HG02571 (cell line): ENCODE measurements at regions not wholly inside any gene's neighbourhood (a gene's known extent, or its start where the extent isn't known, plus 50 kb on each side); places are given as distances from the start of the nearest gene placed in this dataset.

ENCODE experiments used
- ATAC-seq: cut with Tn5 transposase; IDR thresholded peaks from one replicate; pipeline ENCODE4 v1.9.1; 2021; ENCODE audit warnings: mild to moderate bottlenecking, moderate library complexity; ENCODE audit not compliant: unreplicated experiment

GRCh38 chr6:77979204-77979603 lies 326.4 kb downstream of the MEI4 start:
- ATAC-seq: no peak

DNA sequence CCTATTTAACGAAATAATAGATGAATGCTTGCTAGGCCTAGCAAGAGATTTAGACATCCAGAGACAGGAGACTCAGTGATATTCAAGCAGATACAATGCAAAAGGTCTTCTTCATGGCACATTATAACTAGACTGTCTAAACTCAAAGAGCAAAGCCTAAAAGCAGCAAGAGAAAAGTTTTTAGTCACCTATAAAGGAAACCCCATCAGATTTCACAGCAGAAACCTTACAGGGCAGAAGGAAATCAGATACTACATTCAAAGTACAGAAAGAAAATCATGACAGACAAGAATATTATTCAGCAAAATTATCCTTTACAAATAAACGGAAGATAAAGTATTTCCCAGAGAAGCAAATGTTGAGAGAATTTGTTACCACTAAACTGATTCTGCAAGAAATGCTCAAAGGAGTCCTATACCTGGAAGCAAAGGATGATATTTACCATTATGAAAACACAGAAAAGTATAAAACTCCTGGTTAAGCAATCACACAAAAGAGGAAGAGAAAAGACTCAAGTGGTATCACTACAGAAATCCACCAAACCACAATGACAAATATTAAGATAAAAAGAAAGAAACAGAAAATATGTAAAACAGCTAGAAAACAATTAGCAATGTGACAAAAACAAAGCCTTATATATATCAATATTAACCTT lies 333.7 kb downstream of the MEI4 start:
- ATAC-seq: no peak

DNA sequence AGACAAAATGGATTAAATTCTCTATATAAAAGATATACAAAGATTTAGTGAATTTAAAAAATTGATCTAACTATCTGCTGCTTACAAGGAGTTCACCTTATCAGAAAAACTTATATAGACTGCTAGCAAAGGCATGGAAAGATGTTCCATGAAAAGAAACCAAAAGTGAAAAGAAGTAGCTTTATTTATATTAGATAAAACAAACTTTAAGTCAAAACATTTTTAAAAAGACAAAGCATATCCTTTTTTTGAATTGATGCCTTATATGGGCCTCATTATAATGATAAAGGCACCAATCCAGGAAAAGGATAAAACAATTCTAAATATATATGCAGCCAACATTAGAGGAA lies 334.2 kb downstream of the MEI4 start:
- ATAC-seq: no peak

DNA sequence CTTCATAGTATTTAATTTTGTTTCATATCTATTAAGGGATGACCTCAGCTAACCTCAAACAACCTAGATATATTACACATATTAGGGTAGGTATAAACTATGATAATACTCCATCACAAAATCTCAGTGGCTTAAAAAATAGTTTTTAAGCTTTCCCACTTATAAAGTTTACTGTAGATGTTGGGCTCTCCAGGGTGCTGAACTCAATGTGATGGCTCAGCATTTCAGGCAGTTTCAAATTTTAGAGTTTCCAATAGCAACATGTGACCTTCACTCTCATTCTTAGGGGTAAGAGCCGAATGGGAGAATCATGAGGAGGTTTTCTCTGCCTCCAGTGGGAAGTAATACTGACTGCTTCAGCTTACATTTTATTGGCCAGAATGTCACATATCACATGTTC lies 357.3 kb downstream of the MEI4 start:
- no peak for ATAC-seq

DNA sequence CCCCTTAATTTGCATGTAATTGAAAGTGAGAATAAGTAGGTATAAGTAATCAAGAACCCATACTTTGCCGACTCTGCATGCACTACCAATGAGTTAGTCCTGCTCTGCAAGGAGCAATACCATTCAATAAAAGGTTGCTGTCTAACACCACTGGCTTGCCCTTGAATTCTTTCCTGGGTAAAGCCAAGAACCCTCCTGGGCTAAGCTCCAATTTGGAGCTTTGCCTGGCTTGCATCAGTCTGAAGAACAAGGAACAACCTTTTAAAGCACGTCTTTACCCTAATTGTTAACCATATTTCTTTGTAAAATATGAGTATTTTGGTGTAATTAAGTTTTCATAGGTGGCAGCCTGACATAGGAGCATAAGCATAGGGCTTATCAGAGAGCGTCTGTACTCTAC lies 367.7 kb downstream of the MEI4 start:
- no peak for ATAC-seq

DNA sequence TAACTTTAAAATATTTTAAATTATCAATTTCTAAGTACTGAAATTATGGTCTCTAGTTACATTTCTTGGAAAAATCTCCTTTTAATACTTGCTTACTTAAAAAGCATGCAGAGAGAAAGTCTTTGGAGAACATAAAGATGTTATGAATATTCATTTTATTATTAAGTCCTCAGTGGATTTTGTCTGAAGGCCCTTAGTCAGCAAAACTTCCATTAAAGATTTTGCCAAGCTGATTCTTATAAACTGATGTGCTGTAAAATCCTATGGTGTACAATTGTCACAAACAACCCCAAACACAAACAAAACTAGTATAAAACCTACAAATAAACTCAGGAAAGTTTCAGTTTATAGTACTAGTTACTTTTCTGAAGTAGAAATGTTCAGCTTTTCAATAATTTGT lies 372.7 kb downstream of the MEI4 start:
- ATAC-seq: no peak

DNA sequence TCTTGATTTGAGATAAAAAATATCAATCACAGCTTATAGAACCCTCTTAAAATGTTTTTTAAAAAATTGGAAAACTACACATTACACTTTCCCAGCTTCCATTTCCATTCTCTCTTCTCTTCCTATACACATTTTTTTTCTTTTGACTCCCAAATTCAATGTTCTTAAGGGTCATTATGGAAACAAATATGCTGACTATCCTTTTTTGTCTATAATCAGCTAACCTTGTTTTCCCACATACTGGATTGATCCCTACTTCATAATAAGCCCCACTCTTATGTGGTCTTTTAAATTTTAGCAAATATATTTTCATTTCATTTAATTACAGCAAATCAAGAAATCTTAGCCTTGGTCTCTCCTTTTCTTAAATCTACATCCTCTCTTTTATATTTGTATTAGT lies 378.4 kb downstream of the MEI4 start:
- ATAC-seq: no peak

DNA sequence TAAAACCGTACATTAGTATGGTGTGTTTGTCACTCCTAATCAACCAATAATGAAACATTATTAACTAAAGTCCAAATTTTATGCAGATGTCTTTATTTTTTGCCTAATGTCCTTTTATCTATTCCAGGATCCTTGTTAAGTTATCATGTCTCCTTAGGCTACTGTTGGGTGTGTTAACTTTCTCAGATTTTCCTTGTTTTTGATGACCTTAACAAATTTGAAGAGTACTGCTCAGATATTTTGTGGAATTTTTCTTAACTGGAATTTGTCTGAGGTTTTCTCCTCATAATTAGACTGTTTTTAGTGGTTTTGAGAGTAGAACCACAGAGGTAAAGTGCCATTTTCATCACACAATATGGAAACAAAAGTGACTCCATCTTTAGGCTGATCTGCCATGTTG lies 406.3 kb downstream of the MEI4 start:
- ATAC-seq: no peak

- no peak for ATAC-seq
Observed at GRCh38 chr6:78062993-78063392, 410.2 kb downstream of the MEI4 start.

GRCh38 chr6:78076371-78076770 lies 423.5 kb downstream of the MEI4 start:
- no peak for ATAC-seq

GRCh38 chr6:78089531-78089930 lies 436.7 kb downstream of the MEI4 start:
- no peak for ATAC-seq

DNA sequence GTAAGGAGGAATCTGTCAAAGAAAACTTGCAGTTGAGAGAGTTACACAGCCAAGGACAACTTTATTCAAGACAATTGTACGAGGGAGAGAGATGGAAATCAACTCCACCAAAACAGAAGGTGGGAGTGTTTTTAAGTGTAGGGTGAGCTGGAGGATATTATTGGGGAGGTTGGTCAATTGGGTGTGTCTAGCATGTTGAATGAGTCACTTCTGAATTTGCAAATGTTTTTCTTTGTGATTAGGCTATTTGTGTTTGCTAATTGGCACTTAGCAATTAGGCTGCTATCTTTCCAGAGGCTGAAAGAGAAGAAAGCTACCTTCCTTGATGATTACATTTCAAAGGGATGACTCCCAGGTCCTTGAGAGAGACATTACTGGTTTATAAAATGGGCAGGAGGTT lies 441.1 kb downstream of the MEI4 start:
- no peak for ATAC-seq

DNA sequence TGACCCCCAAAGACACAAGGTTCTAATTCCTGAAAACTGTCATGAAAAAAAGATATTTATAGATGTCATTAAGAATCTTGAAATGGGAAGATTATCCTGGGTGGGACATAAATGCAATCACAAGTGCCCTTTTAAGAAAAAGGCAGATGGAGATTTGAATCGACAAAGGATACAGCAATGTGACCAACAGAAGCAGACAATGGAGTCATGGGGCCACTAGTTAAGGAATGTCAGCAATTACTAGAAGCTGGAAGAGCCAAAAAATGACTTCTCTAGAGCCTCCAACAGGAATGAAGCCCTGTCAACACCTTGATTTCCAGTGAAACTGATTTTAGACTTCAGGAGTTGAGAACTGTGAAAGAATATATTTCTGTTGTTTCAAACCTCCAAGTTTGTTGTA lies 448.5 kb downstream of the MEI4 start:
- no peak for ATAC-seq

DNA sequence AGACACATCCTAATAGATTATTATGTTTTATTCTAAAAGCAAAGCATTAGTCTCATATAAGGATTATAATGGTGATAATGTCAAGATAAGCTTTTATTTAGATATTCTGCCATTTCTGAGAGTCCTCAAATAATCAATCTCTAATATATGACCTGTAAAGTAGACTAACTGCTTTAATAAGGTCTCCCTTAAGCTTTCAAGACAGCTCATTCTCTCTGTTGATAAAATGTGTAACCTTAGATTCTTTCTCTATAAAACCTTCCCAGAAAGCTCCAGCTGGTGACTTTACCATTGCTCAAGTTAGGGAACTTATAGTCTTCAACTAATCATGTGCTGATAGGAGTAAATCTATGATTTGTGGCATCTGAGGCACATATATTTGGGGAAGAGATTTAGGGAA lies 457.8 kb downstream of the MEI4 start:
- no peak for ATAC-seq

GRCh38 chr6:78117966-78118365 lies 465.1 kb downstream of the MEI4 start:
- ATAC-seq: no peak

GRCh38 chr6:78131521-78131920 lies 478.7 kb downstream of the MEI4 start:
- no peak for ATAC-seq

- ATAC-seq: no peak
Observed at GRCh38 chr6:78132671-78133410, 480.0 kb downstream of the MEI4 start.

DNA sequence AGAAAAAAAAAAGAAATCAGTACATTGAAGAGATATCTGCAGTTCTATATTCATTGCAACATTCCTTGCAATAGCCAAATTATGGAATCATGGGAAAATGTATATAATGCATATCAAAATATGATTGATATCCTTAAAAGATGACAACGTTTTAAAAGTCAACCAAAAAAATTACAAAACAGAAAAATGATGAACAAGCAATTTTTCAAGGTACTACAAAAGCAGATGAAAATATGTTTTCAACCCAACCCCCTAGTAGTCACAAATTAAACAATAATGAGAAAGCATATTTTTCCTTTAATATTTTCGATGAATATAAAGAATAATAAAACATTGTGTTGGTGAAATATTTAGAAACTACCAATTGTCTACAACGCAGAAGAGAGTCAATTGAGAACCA lies 497.6 kb downstream of the MEI4 start:
- ATAC-seq: no peak

DNA sequence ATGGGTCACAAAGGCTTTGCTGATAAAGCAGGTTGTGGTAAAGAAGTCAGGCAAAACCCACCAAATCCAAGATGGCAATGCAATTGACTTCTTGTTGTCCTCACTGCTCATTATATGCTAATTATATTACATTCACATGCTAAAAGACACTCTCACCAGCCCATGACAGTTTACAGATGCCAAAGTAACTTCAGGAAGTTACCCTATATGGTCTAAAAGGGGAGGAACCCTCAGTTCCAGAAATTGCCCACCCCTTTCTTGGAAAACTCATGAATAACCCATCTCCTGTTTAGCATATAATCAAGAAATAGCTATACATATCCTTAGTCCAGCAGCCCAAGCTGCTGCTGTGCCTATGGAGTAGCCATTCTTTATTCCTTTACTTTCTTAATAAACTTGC lies 501.1 kb downstream of the MEI4 start:
- ATAC-seq: no peak

DNA sequence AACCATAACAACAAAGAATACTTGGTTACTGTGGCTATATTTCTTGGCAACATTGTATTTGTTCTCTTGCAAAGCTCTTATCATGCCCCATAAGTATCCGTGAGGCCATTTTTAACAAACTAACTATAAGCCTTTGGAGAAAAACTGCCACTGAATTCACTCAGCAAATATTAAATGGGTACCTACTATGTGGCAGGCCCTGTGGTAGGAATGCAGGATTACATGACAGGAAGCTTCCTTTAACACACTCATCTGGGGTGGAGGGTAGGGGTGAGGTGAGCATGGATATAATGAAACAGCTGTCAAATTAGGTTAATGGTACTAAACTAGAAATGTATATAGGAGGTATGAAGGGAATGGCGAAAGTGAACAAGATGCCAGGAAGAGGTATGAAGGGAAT lies 504.8 kb downstream of the MEI4 start:
- ATAC-seq: no peak

DNA sequence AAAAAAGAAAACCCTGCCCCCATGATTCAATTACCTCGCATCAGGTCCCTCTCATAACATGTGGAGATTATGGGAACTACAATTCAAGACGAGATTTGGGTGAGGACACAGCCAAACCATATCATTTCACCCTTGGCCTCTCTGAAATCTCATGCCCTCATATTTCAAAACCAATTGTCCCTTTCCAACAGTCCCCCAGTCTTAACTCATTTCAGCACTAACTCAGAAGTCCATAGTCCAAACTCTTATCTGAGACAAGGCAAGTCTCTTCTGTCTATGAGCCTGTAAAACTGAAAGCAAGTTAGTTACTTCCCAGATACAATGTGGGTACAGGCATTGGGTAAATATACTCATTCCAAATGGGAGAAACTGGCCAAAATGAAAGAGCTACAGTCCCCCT lies 536.1 kb downstream of the MEI4 start:
- no peak for ATAC-seq

DNA sequence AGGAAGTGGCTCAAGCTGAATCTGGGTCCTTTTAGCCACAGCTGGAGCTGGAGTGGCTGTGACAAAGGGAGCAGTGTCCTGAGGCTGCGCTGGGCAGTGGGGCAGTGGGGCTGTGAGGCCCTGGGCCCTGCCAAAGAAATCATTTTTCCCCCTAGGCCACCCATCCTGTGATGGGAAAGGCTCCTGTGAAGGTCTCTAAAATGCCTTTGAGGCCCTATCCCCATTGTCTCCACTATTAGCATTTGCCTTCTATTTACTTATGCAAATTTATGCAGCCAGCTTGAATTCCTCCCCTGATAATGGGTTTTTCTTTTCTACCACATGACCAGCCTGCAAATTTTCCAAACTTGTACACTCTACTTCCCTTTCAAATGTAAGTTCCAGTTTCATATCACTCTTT lies 539.2 kb downstream of the MEI4 start:
- no peak for ATAC-seq

DNA sequence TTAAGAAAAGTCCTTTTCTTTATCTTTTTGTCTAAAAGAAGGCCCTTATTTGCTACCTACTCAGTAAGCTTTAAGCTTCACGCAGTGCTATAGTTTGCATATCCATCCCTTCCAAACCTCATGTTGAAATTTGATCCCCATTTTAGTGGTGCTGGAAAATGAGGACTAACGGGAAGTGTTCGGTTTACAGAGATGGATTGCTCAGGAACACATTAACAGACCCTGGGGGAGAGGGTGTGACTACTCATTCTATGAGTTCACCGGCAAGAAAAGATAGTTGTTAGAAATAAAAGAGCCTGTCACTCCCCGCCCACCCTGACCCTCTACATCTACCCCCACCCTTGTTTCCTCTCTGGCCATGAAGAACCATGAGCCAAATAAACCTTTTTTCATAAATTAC lies 546.2 kb downstream of the MEI4 start:
- no peak for ATAC-seq
